ENCODE measurements at regions not wholly inside any gene's neighbourhood (a gene's known extent, or its start where the extent isn't known, plus 50 kb on each side); places are given as distances from the start of the nearest gene placed in this dataset.

- DNase-seq (ENCODE audit: low read depth in 2 of 2, low spot score in 1 of 2), result no peak
Observed at GRCh38 chr1:201610858-201611257, 71.9 kb downstream of the NAV1 start.

DNA sequence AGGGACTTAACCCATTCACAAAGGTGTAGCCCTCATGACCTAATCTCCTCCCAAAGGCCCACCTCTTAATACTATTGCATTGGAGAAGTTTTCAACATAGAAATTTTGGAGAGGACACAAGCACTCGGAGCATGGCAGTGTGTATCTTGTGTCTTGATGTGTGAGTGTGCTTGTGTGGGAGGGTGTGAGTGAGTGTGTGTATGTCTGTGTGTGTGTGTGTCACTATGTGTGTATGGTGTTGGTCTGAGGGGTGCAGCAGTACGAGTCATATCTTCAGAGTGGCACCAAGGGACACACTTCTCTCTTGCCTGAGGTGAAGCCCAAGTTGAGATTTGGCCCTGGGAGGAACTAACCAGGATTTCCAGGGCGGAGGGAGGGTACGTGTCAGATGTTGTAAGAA is 73.7 kb downstream of the NAV1 start:
- DNase-seq (ENCODE audit: low read depth in 2 of 2, low spot score in 1 of 2), result no peak

- no peak for DNase-seq (ENCODE audit: low read depth in 2 of 2, low spot score in 1 of 2)
Observed at GRCh38 chr1:201614262-201615015, 75.5 kb downstream of the NAV1 start.

- DNase-seq (ENCODE audit: low read depth in 2 of 2, low spot score in 1 of 2), result no peak
Observed at GRCh38 chr1:201617157-201617556, 78.2 kb downstream of the NAV1 start.

- no peak for DNase-seq (ENCODE audit: low read depth in 2 of 2, low spot score in 1 of 2)
Observed at GRCh38 chr1:201618389-201618788, 79.5 kb downstream of the NAV1 start.

DNA sequence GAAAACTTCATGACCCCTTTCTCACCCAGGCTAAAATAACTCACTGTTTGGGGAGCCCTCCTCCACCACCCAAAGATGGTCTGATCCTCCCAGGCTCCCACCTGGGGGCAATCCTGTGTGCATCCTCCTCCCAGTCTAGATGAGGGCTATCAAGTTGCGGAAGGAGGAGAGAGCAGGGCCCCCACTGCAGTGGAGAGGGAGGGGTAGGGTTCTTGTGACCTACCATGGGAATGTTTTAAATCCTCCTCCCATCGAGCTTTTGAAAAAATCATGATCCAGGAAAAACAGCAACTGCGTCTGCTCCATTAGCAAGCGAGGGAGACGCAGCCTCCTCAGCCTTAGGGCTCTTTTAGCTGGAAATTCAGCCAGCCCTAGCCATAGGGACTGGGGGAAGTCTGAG is 80.0 kb downstream of the NAV1 start:
- no peak for DNase-seq (ENCODE audit: low read depth in 2 of 2, low spot score in 1 of 2)

- no peak for DNase-seq (ENCODE audit: low read depth in 2 of 2, low spot score in 1 of 2)
Observed at GRCh38 chr1:201619513-201619912, 80.6 kb downstream of the NAV1 start.

GRCh38 chr1:201622353-201622752 is 83.4 kb downstream of the NAV1 start:
- no peak for DNase-seq (ENCODE audit: low read depth in 2 of 2, low spot score in 1 of 2)

DNA sequence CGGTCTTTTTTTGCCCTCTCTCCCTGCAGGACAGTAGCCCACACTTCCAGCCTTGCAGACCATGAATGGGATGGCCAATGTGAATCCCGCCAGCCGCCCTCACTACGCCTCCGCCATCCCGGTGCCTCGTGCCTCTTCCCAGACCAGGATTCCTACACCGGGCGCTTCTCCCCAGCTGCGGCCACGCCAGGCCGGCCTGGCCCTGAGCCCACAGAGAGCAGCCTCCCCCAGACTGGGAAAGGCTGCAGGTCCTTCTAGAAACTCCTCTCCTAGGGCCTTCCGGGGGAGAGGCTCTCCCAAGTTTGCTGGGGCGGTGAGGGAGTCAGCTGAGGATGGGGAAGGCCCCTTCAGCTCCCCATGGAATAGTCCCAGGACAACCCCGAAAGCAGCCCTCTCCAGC is 83.9 kb downstream of the NAV1 start:
- no peak for DNase-seq (ENCODE audit: low read depth in 2 of 2, low spot score in 1 of 2)

DNA sequence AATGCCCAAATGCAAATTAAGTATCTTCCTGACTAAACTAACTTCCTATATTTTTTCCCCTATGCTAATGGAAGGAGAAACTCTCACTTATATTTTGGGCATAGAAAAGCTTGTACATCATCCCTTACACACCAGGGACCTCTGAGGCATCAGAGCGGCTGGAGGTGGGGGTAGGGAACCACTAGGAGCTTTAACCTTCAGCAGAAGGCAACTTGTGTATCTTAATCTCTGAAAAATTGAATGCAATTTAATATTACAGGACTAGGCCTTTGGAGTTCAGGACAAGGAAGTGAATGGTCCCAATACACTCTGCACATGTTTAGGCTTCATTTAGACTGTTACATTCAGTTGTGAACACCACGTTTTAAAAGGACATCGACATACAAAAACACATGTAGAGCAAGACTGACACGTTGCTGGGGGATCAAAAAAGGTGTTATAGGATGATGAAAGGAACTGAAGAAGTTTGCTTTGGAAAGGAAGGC is 85.9 kb downstream of the NAV1 start:
- DNase-seq (ENCODE audit: low read depth in 2 of 2, low spot score in 1 of 2), result no peak

DNA sequence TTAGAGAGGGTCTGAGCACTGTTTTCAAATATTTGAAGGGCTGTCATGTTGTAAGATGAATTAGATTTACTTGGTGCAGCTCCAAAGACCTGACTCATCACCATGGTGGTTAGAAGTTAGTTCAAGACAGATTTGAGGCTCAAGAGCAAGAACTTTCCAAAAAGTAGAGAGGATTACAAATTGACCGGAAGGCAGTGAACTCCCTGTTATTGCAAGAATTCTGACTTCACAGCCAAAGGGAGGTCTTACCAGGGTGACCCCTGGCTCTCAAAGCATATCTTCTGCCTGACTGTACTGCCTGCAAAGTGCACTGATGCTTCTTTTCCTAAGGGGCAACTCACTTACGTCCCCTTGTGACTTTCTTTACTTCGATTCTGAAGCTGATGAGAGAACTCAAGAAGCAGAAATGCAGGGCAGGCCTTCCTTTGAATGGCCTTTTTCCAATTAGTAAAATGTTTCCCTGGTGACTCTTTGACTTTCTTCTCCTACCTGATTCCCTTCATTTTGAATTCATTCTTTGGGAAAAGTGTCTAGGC is 86.4 kb downstream of the NAV1 start:
- DNase-seq (ENCODE audit: low read depth in 2 of 2, low spot score in 1 of 2), result no peak

GRCh38 chr1:201625851-201626251 is 86.9 kb downstream of the NAV1 start:
- no peak for DNase-seq (ENCODE audit: low read depth in 2 of 2, low spot score in 1 of 2)

DNA sequence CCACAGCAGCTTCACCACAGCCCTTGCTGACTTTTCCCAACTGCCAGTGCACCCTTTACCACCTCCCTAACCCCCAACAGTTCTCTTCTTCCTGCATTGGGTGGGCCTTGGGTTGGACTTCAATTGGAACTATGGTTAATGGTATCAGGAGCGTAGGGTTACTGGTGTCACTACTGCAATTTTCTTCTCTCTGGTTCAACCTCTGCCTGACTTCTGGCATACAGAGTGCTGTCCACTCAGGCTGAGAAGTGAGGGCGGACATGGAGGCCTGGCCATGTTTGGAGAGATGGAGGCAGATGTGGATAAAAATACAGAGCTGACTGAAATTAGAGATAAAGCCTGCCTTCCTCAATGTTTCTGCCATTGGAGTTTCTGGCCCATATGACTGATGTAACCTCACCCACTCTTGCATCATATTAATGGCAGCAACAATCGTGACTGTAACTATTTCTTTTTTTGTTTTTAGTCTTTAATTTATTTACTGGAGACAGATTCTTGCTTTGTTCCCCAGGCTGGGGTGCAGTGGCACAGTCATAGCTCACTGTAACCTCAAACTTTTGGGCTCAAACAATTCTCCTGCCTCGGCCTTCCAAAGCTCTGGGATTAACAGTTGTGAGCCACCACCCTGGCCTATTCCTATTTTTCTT is 87.8 kb downstream of the NAV1 start:
- DNase-seq (ENCODE audit: low read depth in 2 of 2, low spot score in 1 of 2), result no peak

DNA sequence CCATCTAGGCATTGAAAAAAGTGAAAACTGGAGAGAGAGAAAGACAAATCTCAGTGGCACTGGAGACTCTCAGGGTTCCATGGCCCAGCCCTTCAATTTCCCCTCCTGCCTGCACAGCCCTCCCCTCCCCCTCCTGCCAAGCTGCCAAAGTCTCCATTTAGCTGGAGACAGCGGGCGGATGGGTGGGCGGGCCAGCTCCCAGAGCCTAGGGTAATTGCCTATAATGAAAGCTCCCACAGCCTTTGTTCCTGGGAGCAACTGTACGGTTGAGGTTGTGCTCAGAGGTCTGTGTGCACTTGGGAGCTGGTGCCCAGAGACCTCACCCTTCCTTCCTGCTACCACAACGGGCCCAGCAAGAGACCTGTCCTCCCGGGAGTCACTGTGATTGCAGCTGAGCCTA is 89.6 kb downstream of the NAV1 start:
- no peak for DNase-seq (ENCODE audit: low read depth in 2 of 2, low spot score in 1 of 2)

GRCh38 chr1:201630582-201630981 is 91.7 kb downstream of the NAV1 start:
- DNase-seq (ENCODE audit: low read depth in 2 of 2, low spot score in 1 of 2), result no peak

GRCh38 chr1:201631037-201631436 is 92.1 kb downstream of the NAV1 start:
- no peak for DNase-seq (ENCODE audit: low read depth in 2 of 2, low spot score in 1 of 2)

- DNase-seq (ENCODE audit: low read depth in 2 of 2, low spot score in 1 of 2), result no peak
Observed at GRCh38 chr1:201632364-201632952, 93.5 kb downstream of the NAV1 start.

GRCh38 chr1:201633297-201633696 is 94.4 kb downstream of the NAV1 start:
- no peak for DNase-seq (ENCODE audit: low read depth in 2 of 2, low spot score in 1 of 2)

DNA sequence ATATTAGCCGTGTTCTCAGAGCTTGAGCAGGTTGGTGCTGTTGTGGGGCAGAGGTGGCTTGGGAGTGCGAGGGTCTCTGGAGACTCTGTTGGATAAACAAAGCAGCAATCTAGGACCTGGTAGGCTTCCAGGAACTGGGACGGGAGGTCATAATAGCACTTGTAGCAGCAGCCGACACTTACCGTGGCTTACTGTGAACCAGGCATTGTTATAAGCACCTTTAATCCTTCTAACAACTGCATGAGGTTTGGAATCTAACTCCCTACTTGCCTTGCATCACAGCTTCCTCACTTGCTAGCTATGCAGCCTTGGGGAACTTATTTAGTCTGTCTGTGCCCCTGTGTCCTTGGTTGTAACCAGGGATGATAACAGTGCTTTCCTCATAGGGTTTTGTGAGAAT is 94.9 kb downstream of the NAV1 start:
- no peak for DNase-seq (ENCODE audit: low read depth in 2 of 2, low spot score in 1 of 2)

- DNase-seq (ENCODE audit: low read depth in 2 of 2, low spot score in 1 of 2), result no peak
Observed at GRCh38 chr1:201634261-201634660, 95.3 kb downstream of the NAV1 start.

- no peak for DNase-seq (ENCODE audit: low read depth in 2 of 2, low spot score in 1 of 2)
Observed at GRCh38 chr1:201636097-201636496, 97.2 kb downstream of the NAV1 start.

GRCh38 chr1:201636510-201636971 is 97.6 kb downstream of the NAV1 start:
- DNase-seq (ENCODE audit: low read depth in 2 of 2, low spot score in 1 of 2), result no peak
